BE2C (cell line): ENCODE measurements at regions not wholly inside any gene's neighbourhood (a gene's known extent, or its start where the extent isn't known, plus 50 kb on each side); places are given as distances from the start of the nearest gene placed in this dataset.
"Not testable (repeated sequence)": the region's sequence is repeated elsewhere in the genome, so short reads cannot be mapped to it uniquely, and the experiment has no call there.

Experiments used
- DNase-seq: peaks from one replicate; pipeline ENCODE4 v3.0.0-alpha.2; 2020
- H3K27me3 ChIP-seq: fragments of 250-450 bp; sonication (Bioruptor Pico); 2 replicates; pipeline ENCODE4 v1.5.1; 2020; ENCODE audit warnings: mild to moderate bottlenecking
- H3K36me3 ChIP-seq: fragments of 250-450 bp; sonication (Bioruptor Pico); 2 replicates; pipeline ENCODE4 v1.5.1; 2020; ENCODE audit warnings: mild to moderate bottlenecking
- H3K4me1 ChIP-seq: fragments of 250-450 bp; sonication (Bioruptor Pico); 2 replicates; pipeline ENCODE4 v1.5.1; 2020
- H3K4me3 ChIP-seq: 2 replicates; pipeline ENCODE4 v1.5.1; 2011; ENCODE audit warnings: low read depth, low read length
- H3K9me3 ChIP-seq: fragments of 250-450 bp; sonication (Bioruptor Pico); 2 replicates; pipeline ENCODE4 v1.5.1; 2020
- TF ChIP-seq, protein P1 (sequence below): IDR thresholded peaks from 2 replicates; pipeline ENCODE4 v1.5.1; 2012; ENCODE audit warnings: mild to moderate bottlenecking, low read depth, low read length

- no peaks in the 10 kb centered on the region; the same call in 1 of the 2 replicates for H3K4me1 ChIP-seq
- DNase-seq: no peak
- H3K36me3 ChIP-seq: no peaks in the 10 kb centered on the region
- no peaks in the 10 kb centered on the region for H3K9me3 ChIP-seq
- no peak overlapping the region for H3K4me3 ChIP-seq
- H3K27me3 ChIP-seq: no peaks in the 10 kb centered on the region
- TF ChIP-seq, protein P1, sequence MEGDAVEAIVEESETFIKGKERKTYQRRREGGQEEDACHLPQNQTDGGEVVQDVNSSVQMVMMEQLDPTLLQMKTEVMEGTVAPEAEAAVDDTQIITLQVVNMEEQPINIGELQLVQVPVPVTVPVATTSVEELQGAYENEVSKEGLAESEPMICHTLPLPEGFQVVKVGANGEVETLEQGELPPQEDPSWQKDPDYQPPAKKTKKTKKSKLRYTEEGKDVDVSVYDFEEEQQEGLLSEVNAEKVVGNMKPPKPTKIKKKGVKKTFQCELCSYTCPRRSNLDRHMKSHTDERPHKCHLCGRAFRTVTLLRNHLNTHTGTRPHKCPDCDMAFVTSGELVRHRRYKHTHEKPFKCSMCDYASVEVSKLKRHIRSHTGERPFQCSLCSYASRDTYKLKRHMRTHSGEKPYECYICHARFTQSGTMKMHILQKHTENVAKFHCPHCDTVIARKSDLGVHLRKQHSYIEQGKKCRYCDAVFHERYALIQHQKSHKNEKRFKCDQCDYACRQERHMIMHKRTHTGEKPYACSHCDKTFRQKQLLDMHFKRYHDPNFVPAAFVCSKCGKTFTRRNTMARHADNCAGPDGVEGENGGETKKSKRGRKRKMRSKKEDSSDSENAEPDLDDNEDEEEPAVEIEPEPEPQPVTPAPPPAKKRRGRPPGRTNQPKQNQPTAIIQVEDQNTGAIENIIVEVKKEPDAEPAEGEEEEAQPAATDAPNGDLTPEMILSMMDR: no peak
Observed at GRCh38 chr13:44735806-44736205, 159.7 kb upstream of the TSC22D1 start.

DNA sequence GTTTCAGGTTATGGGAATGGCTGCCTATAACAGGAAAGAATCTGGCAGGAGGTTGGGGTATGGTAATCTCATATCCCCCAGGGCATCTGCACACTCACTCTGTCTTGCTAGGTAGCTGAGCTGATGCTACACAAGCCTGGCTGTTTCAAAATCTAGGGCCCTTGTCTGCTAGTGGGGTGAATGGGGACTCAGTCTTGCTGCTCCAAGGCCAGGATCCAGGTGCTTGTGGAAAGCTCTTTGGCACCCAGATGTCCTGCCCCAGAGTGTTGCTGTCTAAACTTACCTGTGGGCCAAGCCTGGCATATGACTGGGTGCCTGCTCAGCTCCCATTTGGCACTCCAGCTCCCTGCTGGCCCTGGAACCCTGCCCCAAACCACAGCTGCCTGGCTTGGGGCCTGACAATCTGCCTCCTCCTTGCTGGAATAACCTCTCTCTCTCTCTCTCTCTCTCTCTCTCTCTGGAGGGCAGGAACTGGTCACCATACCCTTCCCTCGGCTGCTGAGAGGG, 158.1 kb upstream of the TSC22D1 start:
- DNase-seq: peak; percentile 44
- no peak overlapping the region for H3K4me3 ChIP-seq

GRCh38 chr13:44732503-44733098, 156.5 kb upstream of the TSC22D1 start:
- TF ChIP-seq, protein P1: no peak
- DNase-seq: no peak
- Histone ChIP-seq H3K9me3 (no peaks in the 10 kb centered on the region), H3K27me3 (no peaks in the 10 kb centered on the region), H3K4me1 (no peaks in the 10 kb centered on the region; the same call in none of the 2 replicates), H3K36me3 (no peaks in the 10 kb centered on the region), H3K4me3 (no peak overlapping the region)

More for the DNA sequence above, 158.1 kb upstream of the TSC22D1 start:
- Histone ChIP-seq H3K9me3 (no peaks in the 10 kb centered on the region), H3K27me3 (no peaks in the 10 kb centered on the region), H3K36me3 (no peaks in the 10 kb centered on the region), H3K4me1 (no peaks in the 10 kb centered on the region; the same call in 1 of the 2 replicates)
- TF ChIP-seq, protein P1: no peak

DNA sequence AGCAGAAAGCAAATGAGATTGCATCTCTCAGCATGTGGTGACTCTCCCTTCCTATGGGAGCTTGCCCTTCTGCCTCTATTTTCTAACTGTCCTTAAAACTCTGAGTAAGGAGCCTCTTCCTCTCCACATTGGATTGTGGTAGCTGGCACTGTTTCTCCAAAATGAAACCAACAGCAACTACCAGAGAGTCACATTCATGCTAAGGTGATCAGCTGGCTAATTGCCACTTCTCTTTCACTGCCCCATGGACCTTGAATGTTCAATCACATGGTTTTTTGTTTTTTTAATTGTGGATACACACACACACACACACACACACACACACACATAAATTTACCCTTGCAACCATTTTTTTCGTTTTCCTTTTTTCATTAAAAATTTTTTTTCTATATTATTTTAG, 154.7 kb upstream of the TSC22D1 start:
- TF ChIP-seq, protein P1: no peak
- no peaks in the 10 kb centered on the region for H3K27me3 ChIP-seq
- no peaks in the 10 kb centered on the region for H3K9me3 ChIP-seq
- no peak for DNase-seq
- no peak overlapping the region for H3K4me3 ChIP-seq
- H3K4me1 ChIP-seq: no peaks in the 10 kb centered on the region; the same call in none of the 2 replicates
- H3K36me3 ChIP-seq: no peaks in the 10 kb centered on the region

- no peak for DNase-seq
- no peaks in the 10 kb centered on the region for H3K27me3 ChIP-seq
- H3K4me3 ChIP-seq: no peak overlapping the region
- H3K4me1 ChIP-seq: no peaks in the 10 kb centered on the region; the same call in none of the 2 replicates
- H3K36me3 ChIP-seq: no peaks in the 10 kb centered on the region
- H3K9me3 ChIP-seq: no peaks in the 10 kb centered on the region
- TF ChIP-seq, protein P1: no peak
Observed at GRCh38 chr13:44730099-44730498, 154.0 kb upstream of the TSC22D1 start.

DNA sequence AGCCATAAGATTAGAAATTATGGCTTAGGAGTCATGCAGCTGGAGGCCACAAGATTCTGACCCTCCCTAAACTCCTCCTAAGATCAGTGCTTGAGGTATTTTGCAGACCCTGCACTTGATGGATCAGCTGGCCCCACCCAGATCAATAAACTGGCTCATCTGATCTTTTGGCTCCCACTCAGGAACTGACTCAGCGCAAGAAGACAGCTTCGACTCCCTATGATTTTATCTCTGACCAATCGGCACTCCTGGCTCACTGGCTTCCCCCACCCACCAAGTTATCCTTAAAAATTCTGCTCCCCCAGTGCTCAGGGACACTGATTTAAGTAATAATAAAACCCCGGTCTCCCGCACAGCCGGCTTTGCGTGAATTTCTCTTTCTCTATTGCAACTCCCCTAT, 151.5 kb upstream of the TSC22D1 start:
- H3K4me1 ChIP-seq, H3K9me3 ChIP-seq, H3K36me3 ChIP-seq, H3K4me3 ChIP-seq, DNase-seq, H3K27me3 ChIP-seq: not testable (repeated sequence)
